ENCODE measurements at regions not wholly inside any gene's neighbourhood (a gene's known extent, or its start where the extent isn't known, plus 50 kb on each side); places are given as distances from the start of the nearest gene placed in this dataset.
"Not testable (repeated sequence)": the region's sequence is repeated elsewhere in the genome, so short reads cannot be mapped to it uniquely, and the experiment has no call there.

- H3K4me3 ChIP-seq (ENCODE audit: low read length): no peak overlapping the region
- H3K79me2 ChIP-seq (ENCODE audit: low read length): no peaks in the 10 kb centered on the region
- no peaks in the 10 kb centered on the region for H3K36me3 ChIP-seq (ENCODE audit: insufficient read depth, low read length)
- H2AFZ ChIP-seq (ENCODE audit: low read length): no peak overlapping the region
- no peaks in the 10 kb centered on the region for H3K9me3 ChIP-seq (ENCODE audit: low read length)
- no peak overlapping the region for H3K4me2 ChIP-seq (ENCODE audit: low read depth, low read length, poor library complexity, severe bottlenecking)
- no peak overlapping the region for H3K27ac ChIP-seq (ENCODE audit: low read length)
- H3K9ac ChIP-seq (ENCODE audit: low read length): no peak overlapping the region
- no peaks in the 10 kb centered on the region for H4K20me1 ChIP-seq (ENCODE audit: insufficient read depth, low read depth, low read length)
- H3K4me1 ChIP-seq (ENCODE audit: low read length): peaks cover 4% of the 10 kb centered on the region
- no peaks in the 10 kb centered on the region for H3K9me2 ChIP-seq (replicated peaks; ENCODE audit: insufficient read depth, low read length)
- H3K27me3 ChIP-seq (ENCODE audit: low read length): no peaks in the 10 kb centered on the region
- DNase-seq: no peak
Measured at GRCh38 chr10:9339716-9340115, 1285.2 kb downstream of the GATA3 start.

GRCh38 chr10:9342885-9343570 is 1288.5 kb downstream of the GATA3 start:
- peaks cover 4% of the 10 kb centered on the region for H3K4me1 ChIP-seq (ENCODE audit: low read length)
- no peaks in the 10 kb centered on the region for H4K20me1 ChIP-seq (ENCODE audit: insufficient read depth, low read depth, low read length)
- H3K27ac ChIP-seq (ENCODE audit: low read length): no peak overlapping the region
- H3K9me3 ChIP-seq (ENCODE audit: low read length): no peaks in the 10 kb centered on the region
- no peaks in the 10 kb centered on the region for H3K79me2 ChIP-seq (ENCODE audit: low read length)
- H2AFZ ChIP-seq (ENCODE audit: low read length): no peak overlapping the region
- peak; percentile 83 for DNase-seq
- H3K4me2 ChIP-seq (ENCODE audit: low read depth, low read length, poor library complexity, severe bottlenecking): peak overlapping the region; percentile 10
- no peak overlapping the region for H3K4me3 ChIP-seq (ENCODE audit: low read length)
- H3K36me3 ChIP-seq (ENCODE audit: insufficient read depth, low read length): no peaks in the 10 kb centered on the region
- H3K9me2 ChIP-seq (replicated peaks; ENCODE audit: insufficient read depth, low read length): no peaks in the 10 kb centered on the region
- no peak overlapping the region for H3K9ac ChIP-seq (ENCODE audit: low read length)
- no peaks in the 10 kb centered on the region for H3K27me3 ChIP-seq (ENCODE audit: low read length)

GRCh38 chr10:9347933-9348332 is 1293.4 kb downstream of the GATA3 start:
- not testable (repeated sequence) for H3K9me3 ChIP-seq (ENCODE audit: low read length); H3K4me3 ChIP-seq (ENCODE audit: low read length); DNase-seq; H3K9me2 ChIP-seq (replicated peaks; ENCODE audit: insufficient read depth, low read length); H3K9ac ChIP-seq (ENCODE audit: low read length); H2AFZ ChIP-seq (ENCODE audit: low read length); H3K79me2 ChIP-seq (ENCODE audit: low read length); H4K20me1 ChIP-seq (ENCODE audit: insufficient read depth, low read depth, low read length); H3K27ac ChIP-seq (ENCODE audit: low read length); H3K27me3 ChIP-seq (ENCODE audit: low read length); H3K4me1 ChIP-seq (ENCODE audit: low read length); H3K36me3 ChIP-seq (ENCODE audit: insufficient read depth, low read length); H3K4me2 ChIP-seq (ENCODE audit: low read depth, low read length, poor library complexity, severe bottlenecking)

GRCh38 chr10:9357471-9357870 is 1303.0 kb downstream of the GATA3 start:
- no peak for DNase-seq
- Histone ChIP-seq H3K4me1 (ENCODE audit: low read length) (no peaks in the 10 kb centered on the region), H3K9me3 (ENCODE audit: low read length) (no peaks in the 10 kb centered on the region), H3K9me2 (replicated peaks; ENCODE audit: insufficient read depth, low read length) (no peaks in the 10 kb centered on the region), H3K4me3 (ENCODE audit: low read length) (no peak overlapping the region), H3K9ac (ENCODE audit: low read length) (no peak overlapping the region), H3K36me3 (ENCODE audit: insufficient read depth, low read length) (no peaks in the 10 kb centered on the region), H4K20me1 (ENCODE audit: insufficient read depth, low read depth, low read length) (no peaks in the 10 kb centered on the region), H3K79me2 (ENCODE audit: low read length) (no peaks in the 10 kb centered on the region), H3K27me3 (ENCODE audit: low read length) (no peaks in the 10 kb centered on the region), H3K27ac (ENCODE audit: low read length) (no peak overlapping the region), H2AFZ (ENCODE audit: low read length) (no peak overlapping the region), H3K4me2 (ENCODE audit: low read depth, low read length, poor library complexity, severe bottlenecking) (no peak overlapping the region)

GRCh38 chr10:9362721-9363120 is 1308.2 kb downstream of the GATA3 start:
- Histone ChIP-seq H4K20me1 (ENCODE audit: insufficient read depth, low read depth, low read length) (no peaks in the 10 kb centered on the region), H3K4me3 (ENCODE audit: low read length) (no peak overlapping the region), H2AFZ (ENCODE audit: low read length) (no peak overlapping the region), H3K4me2 (ENCODE audit: low read depth, low read length, poor library complexity, severe bottlenecking) (no peak overlapping the region), H3K9me2 (replicated peaks; ENCODE audit: insufficient read depth, low read length) (no peaks in the 10 kb centered on the region), H3K4me1 (ENCODE audit: low read length) (no peaks in the 10 kb centered on the region), H3K9me3 (ENCODE audit: low read length) (no peaks in the 10 kb centered on the region), H3K27me3 (ENCODE audit: low read length) (no peaks in the 10 kb centered on the region), H3K27ac (ENCODE audit: low read length) (no peak overlapping the region), H3K9ac (ENCODE audit: low read length) (no peak overlapping the region), H3K36me3 (ENCODE audit: insufficient read depth, low read length) (no peaks in the 10 kb centered on the region), H3K79me2 (ENCODE audit: low read length) (no peaks in the 10 kb centered on the region)
- no peak for DNase-seq

GRCh38 chr10:9379183-9379582 is 1324.7 kb downstream of the GATA3 start:
- no peaks in the 10 kb centered on the region for H3K27me3 ChIP-seq (ENCODE audit: low read length)
- no peaks in the 10 kb centered on the region for H3K79me2 ChIP-seq (ENCODE audit: low read length)
- no peak overlapping the region for H3K27ac ChIP-seq (ENCODE audit: low read length)
- H3K9me3 ChIP-seq (ENCODE audit: low read length): no peaks in the 10 kb centered on the region
- H3K4me1 ChIP-seq (ENCODE audit: low read length): no peaks in the 10 kb centered on the region
- no peak overlapping the region for H3K9ac ChIP-seq (ENCODE audit: low read length)
- no peaks in the 10 kb centered on the region for H4K20me1 ChIP-seq (ENCODE audit: insufficient read depth, low read depth, low read length)
- no peaks in the 10 kb centered on the region for H3K9me2 ChIP-seq (replicated peaks; ENCODE audit: insufficient read depth, low read length)
- H2AFZ ChIP-seq (ENCODE audit: low read length): no peak overlapping the region
- H3K36me3 ChIP-seq (ENCODE audit: insufficient read depth, low read length): no peaks in the 10 kb centered on the region
- no peak overlapping the region for H3K4me3 ChIP-seq (ENCODE audit: low read length)
- no peak overlapping the region for H3K4me2 ChIP-seq (ENCODE audit: low read depth, low read length, poor library complexity, severe bottlenecking)
- no peak for DNase-seq

- Histone ChIP-seq H3K79me2 (ENCODE audit: low read length) (no peaks in the 10 kb centered on the region), H3K4me1 (ENCODE audit: low read length) (no peaks in the 10 kb centered on the region), H2AFZ (ENCODE audit: low read length) (no peak overlapping the region), H3K4me2 (ENCODE audit: low read depth, low read length, poor library complexity, severe bottlenecking) (no peak overlapping the region), H3K27me3 (ENCODE audit: low read length) (no peaks in the 10 kb centered on the region), H3K9me2 (replicated peaks; ENCODE audit: insufficient read depth, low read length) (no peaks in the 10 kb centered on the region), H4K20me1 (ENCODE audit: insufficient read depth, low read depth, low read length) (no peaks in the 10 kb centered on the region), H3K9ac (ENCODE audit: low read length) (no peak overlapping the region), H3K36me3 (ENCODE audit: insufficient read depth, low read length) (no peaks in the 10 kb centered on the region), H3K9me3 (ENCODE audit: low read length) (no peaks in the 10 kb centered on the region), H3K4me3 (ENCODE audit: low read length) (no peak overlapping the region), H3K27ac (ENCODE audit: low read length) (no peak overlapping the region)
- no peak for DNase-seq
Measured at GRCh38 chr10:9381733-9382532, 1327.4 kb downstream of the GATA3 start.

- Histone ChIP-seq H3K27ac (ENCODE audit: low read length) (no peak overlapping the region), H3K9me2 (replicated peaks; ENCODE audit: insufficient read depth, low read length) (no peaks in the 10 kb centered on the region)
Measured at GRCh38 chr10:9382533-9382866, 1328.0 kb downstream of the GATA3 start.

More at GRCh38 chr10:9382533-9382866, 1328.0 kb downstream of the GATA3 start:
- Histone ChIP-seq H2AFZ (ENCODE audit: low read length) (no peak overlapping the region), H3K9me3 (ENCODE audit: low read length) (no peaks in the 10 kb centered on the region), H3K4me1 (ENCODE audit: low read length) (no peaks in the 10 kb centered on the region), H3K4me2 (ENCODE audit: low read depth, low read length, poor library complexity, severe bottlenecking) (no peak overlapping the region), H3K9ac (ENCODE audit: low read length) (no peak overlapping the region), H3K27me3 (ENCODE audit: low read length) (no peaks in the 10 kb centered on the region), H3K79me2 (ENCODE audit: low read length) (no peaks in the 10 kb centered on the region), H3K36me3 (ENCODE audit: insufficient read depth, low read length) (no peaks in the 10 kb centered on the region), H4K20me1 (ENCODE audit: insufficient read depth, low read depth, low read length) (no peaks in the 10 kb centered on the region), H3K4me3 (ENCODE audit: low read length) (no peak overlapping the region)
- DNase-seq: no peak

All from Karpas-422 (cell line).